Mucosa of rectum (tissue), 2 donors: ENCODE measurements at regions not wholly inside any gene's neighbourhood (a gene's known extent, or its start where the extent isn't known, plus 50 kb on each side); places are given as distances from the start of the nearest gene placed in this dataset.

Source experiments
- H3K27ac ChIP-seq, 2 donors: one replicate each; pipeline ENCODE4 v1.7.0; 2013; ENCODE audit warnings: inconsistent platforms in 2 of 2, low read depth in 2 of 2, low read length in 2 of 2
- H3K27me3 ChIP-seq, 2 donors: one replicate each; pipeline ENCODE4 v1.7.0; 2013; ENCODE audit warnings: low read length in 2 of 2; ENCODE audit not compliant: control insufficient read depth in 2 of 2, insufficient read depth in 2 of 2
- H3K36me3 ChIP-seq, 2 donors: one replicate each; pipeline ENCODE4 v1.7.0; 2013; ENCODE audit warnings: low read length in 2 of 2; ENCODE audit not compliant: control insufficient read depth in 2 of 2, insufficient read depth in 2 of 2
- H3K4me1 ChIP-seq, 2 donors: one replicate each; pipeline ENCODE4 v1.7.0; 2013; ENCODE audit warnings: low read length in 2 of 2, mild to moderate bottlenecking in 1 of 2; ENCODE audit not compliant: control insufficient read depth in 2 of 2, insufficient read depth in 2 of 2
- H3K4me3 ChIP-seq, 2 donors: one replicate each; pipeline ENCODE4 v1.7.0; 2013; ENCODE audit warnings: low read length in 2 of 2
- H3K9ac ChIP-seq, 2 donors: one replicate each; pipeline ENCODE4 v1.7.0; 2013; ENCODE audit warnings: low read length in 2 of 2, low read depth in 1 of 2, mild to moderate bottlenecking in 1 of 2
- H3K9me3 ChIP-seq, 2 donors: one replicate each; pipeline ENCODE4 v1.7.0; 2013; ENCODE audit warnings: low read length in 2 of 2; ENCODE audit not compliant: control insufficient read depth in 2 of 2
- donor health status: healthy.
- donor health status: Normal muscosa, but diverticular disease.

GRCh38 chrX:80216086-80216485 lies 201.5 kb downstream of the TBX22 start:
- Histone ChIP-seq H3K4me1 (no peaks in the 10 kb centered on the region), H3K9me3 (peaks cover 0 to 6% of the 10 kb centered on the region in 2 donors), H3K9ac (no peak overlapping the region), H3K36me3 (no peaks in the 10 kb centered on the region), H3K27ac (no peak overlapping the region), H3K4me3 (no peak overlapping the region), H3K27me3 (no peaks in the 10 kb centered on the region)

- Histone ChIP-seq H3K36me3 (no peaks in the 10 kb centered on the region), H3K9ac (no peak overlapping the region), H3K9me3 (no peaks in the 10 kb centered on the region), H3K27ac (no peak overlapping the region), H3K4me1 (no peaks in the 10 kb centered on the region), H3K4me3 (no peak overlapping the region), H3K27me3 (no peaks in the 10 kb centered on the region)
Observed at GRCh38 chrX:80223982-80224579, 196.2 kb upstream of the TENT5D start.

DNA sequence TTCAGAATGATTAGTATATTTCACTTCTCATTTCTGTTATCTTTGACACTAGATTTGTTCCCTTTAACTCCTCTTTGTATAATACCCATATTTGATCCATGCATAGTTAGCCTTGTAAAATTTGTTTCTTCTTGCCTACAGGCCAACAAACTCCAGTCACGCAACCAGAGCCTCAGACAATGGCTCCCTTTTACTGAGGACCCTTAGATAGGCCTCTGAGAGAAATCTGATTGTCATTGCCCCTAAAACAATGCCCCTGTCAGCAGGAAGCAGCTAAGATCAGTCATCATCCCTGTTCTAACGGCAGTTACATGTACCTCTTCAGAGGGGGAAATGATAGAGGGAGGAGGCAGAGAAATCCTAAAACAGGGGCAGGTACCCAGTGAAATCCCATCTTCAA lies 190.6 kb upstream of the TENT5D start:
- no peak overlapping the region for H3K4me3 ChIP-seq

DNA sequence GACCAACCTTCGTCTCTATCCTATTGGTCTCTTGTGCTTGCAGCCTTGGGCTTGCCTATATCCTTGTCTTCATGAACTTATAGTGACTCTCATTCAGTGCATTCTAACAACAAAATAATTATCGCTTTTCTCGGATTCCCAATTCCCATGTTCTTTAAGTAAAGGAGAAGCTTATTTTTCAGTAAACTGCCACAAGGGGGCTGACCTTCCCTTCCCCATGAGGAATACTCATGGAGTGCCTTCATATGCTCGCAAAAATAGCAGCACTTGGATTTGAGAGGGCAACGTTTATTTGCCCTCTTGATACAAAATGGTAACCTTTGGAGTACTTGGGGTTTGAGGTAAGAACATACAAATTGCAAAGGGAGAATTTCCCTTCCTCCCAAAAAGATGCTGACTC lies 183.2 kb upstream of the TENT5D start:
- no peaks in the 10 kb centered on the region for H3K4me1 ChIP-seq
- no peak overlapping the region for H3K9ac ChIP-seq
- no peaks in the 10 kb centered on the region for H3K9me3 ChIP-seq
- no peak overlapping the region for H3K27ac ChIP-seq
- H3K36me3 ChIP-seq = no peaks in the 10 kb centered on the region
- no peak overlapping the region for H3K4me3 ChIP-seq
- no peaks in the 10 kb centered on the region for H3K27me3 ChIP-seq

More for the DNA sequence above, 190.6 kb upstream of the TENT5D start:
- no peaks in the 10 kb centered on the region for H3K36me3 ChIP-seq
- no peak overlapping the region for H3K9ac ChIP-seq
- no peak overlapping the region for H3K27ac ChIP-seq
- no peaks in the 10 kb centered on the region for H3K27me3 ChIP-seq
- no peaks in the 10 kb centered on the region for H3K4me1 ChIP-seq
- H3K9me3 ChIP-seq = no peaks in the 10 kb centered on the region

DNA sequence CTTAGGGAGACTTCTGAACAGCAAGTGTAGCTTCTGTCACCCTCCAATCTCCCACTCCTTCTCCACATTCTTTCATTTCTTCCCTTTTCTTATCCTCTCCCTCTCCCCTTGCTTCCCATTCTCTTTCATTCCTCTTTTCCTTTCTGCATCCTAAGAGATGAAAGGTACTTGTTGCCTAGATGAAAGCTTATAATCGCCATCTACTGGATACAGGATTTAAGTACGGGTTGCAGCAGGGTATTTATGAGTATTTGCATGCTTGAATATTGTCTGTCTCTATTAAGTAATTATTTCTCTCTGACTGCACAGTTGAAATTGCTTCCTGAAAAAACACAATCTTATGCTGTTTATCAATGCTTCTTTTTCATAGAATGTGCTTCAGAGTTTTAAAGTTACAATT lies 174.0 kb upstream of the TENT5D start:
- Histone ChIP-seq H3K27ac (no peak overlapping the region), H3K4me3 (no peak overlapping the region), H3K36me3 (no peaks in the 10 kb centered on the region), H3K9me3 (no peaks in the 10 kb centered on the region), H3K27me3 (no peaks in the 10 kb centered on the region), H3K9ac (no peak overlapping the region), H3K4me1 (no peaks in the 10 kb centered on the region)

DNA sequence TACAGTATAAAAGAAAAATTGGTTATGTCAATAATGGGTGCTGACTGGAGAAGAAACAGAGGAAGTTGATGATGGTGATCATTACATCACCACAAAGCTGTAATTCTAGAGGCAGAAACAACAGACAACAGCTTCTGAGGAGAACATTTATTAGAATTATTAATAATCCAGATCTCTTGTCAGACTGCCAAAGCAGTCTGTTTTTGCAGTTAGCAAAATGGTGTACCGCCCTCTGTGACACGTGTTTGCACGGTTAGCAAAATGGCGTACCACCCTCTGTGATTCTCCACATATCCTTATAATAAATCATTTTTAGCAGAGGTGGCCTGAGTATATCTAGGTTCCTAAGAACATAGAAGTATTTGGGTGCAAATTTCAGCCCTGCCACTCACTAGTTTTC lies 154.0 kb upstream of the TENT5D start:
- no peak overlapping the region for H3K9ac ChIP-seq
- no peak overlapping the region for H3K27ac ChIP-seq
- no peaks in the 10 kb centered on the region for H3K9me3 ChIP-seq
- no peaks in the 10 kb centered on the region for H3K36me3 ChIP-seq
- no peaks in the 10 kb centered on the region for H3K27me3 ChIP-seq
- no peaks in the 10 kb centered on the region for H3K4me1 ChIP-seq
- H3K4me3 ChIP-seq = no peak overlapping the region

- no peak overlapping the region for H3K27ac ChIP-seq
- H3K9ac ChIP-seq = no peak overlapping the region
- H3K9me3 ChIP-seq = no peaks in the 10 kb centered on the region
- H3K4me1 ChIP-seq = no peaks in the 10 kb centered on the region
- no peaks in the 10 kb centered on the region for H3K27me3 ChIP-seq
- no peaks in the 10 kb centered on the region for H3K36me3 ChIP-seq
- H3K4me3 ChIP-seq = no peak overlapping the region
Observed at GRCh38 chrX:80266979-80267378, 153.3 kb upstream of the TENT5D start.

GRCh38 chrX:80267790-80268189 lies 152.5 kb upstream of the TENT5D start:
- Histone ChIP-seq H3K27me3 (no peaks in the 10 kb centered on the region), H3K4me1 (no peaks in the 10 kb centered on the region), H3K27ac (no peak overlapping the region), H3K36me3 (no peaks in the 10 kb centered on the region), H3K9me3 (no peaks in the 10 kb centered on the region), H3K4me3 (no peak overlapping the region), H3K9ac (no peak overlapping the region)

GRCh38 chrX:80282535-80282934 lies 137.7 kb upstream of the TENT5D start:
- Histone ChIP-seq H3K9ac (no peak overlapping the region), H3K36me3 (no peaks in the 10 kb centered on the region), H3K4me1 (no peaks in the 10 kb centered on the region), H3K9me3 (no peaks in the 10 kb centered on the region), H3K27me3 (no peaks in the 10 kb centered on the region), H3K27ac (no peak overlapping the region), H3K4me3 (no peak overlapping the region)

GRCh38 chrX:80285131-80285773 lies 135.0 kb upstream of the TENT5D start:
- Histone ChIP-seq H3K36me3 (no peaks in the 10 kb centered on the region), H3K9me3 (no peaks in the 10 kb centered on the region), H3K27ac (no peak overlapping the region), H3K4me1 (no peaks in the 10 kb centered on the region), H3K27me3 (no peaks in the 10 kb centered on the region), H3K9ac (no peak overlapping the region), H3K4me3 (no peak overlapping the region)
